HepG2 (cell line): ENCODE measurements at regions not wholly inside any gene's neighbourhood (a gene's known extent, or its start where the extent isn't known, plus 50 kb on each side); places are given as distances from the start of the nearest gene placed in this dataset.

Experiments used
- ATAC-seq: fragments of 200-7000 bp; cut with Tn5 transposase; 3 replicates; pipeline ENCODE4 v1.9.1; 2020; ENCODE audit warnings: mild to moderate bottlenecking, moderate library complexity
- BruUV-seq: library from RNA; stranded (reverse); fragments of 400-500 nt; replicated peaks from 2 replicates; lab custom pipeline; 2021; lab: Mats Ljungman, UMichigan
- CTCF ChIA-PET: fragments of 300-600 bp; formaldehyde crosslinking; extraction: SDS; loops from one replicate; lab custom pipeline; 2021; ENCODE audit warnings: low total read pairs, inconsistent platforms, low intra/inter-chr PET ratio; lab: Yijun Ruan, JAX
- POLR2A ChIA-PET: fragments of 350-600 bp; sonication (Branson Sonifier 250); formaldehyde crosslinking; loops from one replicate; lab custom pipeline; 2020; ENCODE audit warnings: antibody characterized with exemption, inconsistent platforms; lab: Yijun Ruan, JAX
- DNase-seq: peaks from one replicate; pipeline ENCODE4 v3.0.0-alpha.2; 2015; ENCODE audit warnings: low spot score
- FAIRE-seq: peaks from 3 replicates; lab custom pipeline; 2011; peaks lifted over from hg19 to GRCh38; lab: Jason Lieb, UNC
- H2AFZ ChIP-seq: one replicate; pipeline ENCODE4 v1.6.1; 2011; ENCODE audit warnings: low read length, inconsistent platforms
- H3K27ac ChIP-seq: fragments of 300-600 bp; 3 replicates; pipeline ENCODE4 v1.8.0; 2011; ENCODE audit warnings: mixed run types, mild to moderate bottlenecking, mixed read lengths, low read length, inconsistent platforms; ENCODE audit not compliant: insufficient read depth; ENCODE audit errors: extremely low read length
- H3K27me3 ChIP-seq, 2 experiments: fragments of 200-600 bp in 1 of 2; 2 replicates in 1 of 2; 3 replicates in 1 of 2; pipeline versions ENCODE4 v1.6.0 to v1.8.0; 2011; ENCODE audit warnings: low read length in 2 of 2, mild to moderate bottlenecking in 2 of 2, moderate library complexity in 2 of 2, inconsistent platforms in 1 of 2; ENCODE audit not compliant: insufficient read depth in 2 of 2, control insufficient read depth in 1 of 2
- H3K36me3 ChIP-seq, 2 experiments: fragments of 200-600 bp in 1 of 2; replicated peaks in 1 of 2; 2 replicates in 1 of 2; 3 replicates in 1 of 2; pipeline versions ENCODE4 v1.5.1 to v1.8.0; 2011; ENCODE audit warnings: low read length in 2 of 2, inconsistent platforms in 1 of 2; ENCODE audit not compliant: insufficient read depth in 2 of 2, control insufficient read depth in 1 of 2
- H3K4me1 ChIP-seq: 2 replicates; pipeline ENCODE4 v1.5.1; 2012; ENCODE audit warnings: low read length, inconsistent platforms; ENCODE audit not compliant: insufficient read depth
- H3K4me2 ChIP-seq: 2 replicates; pipeline ENCODE4 v1.6.0; 2011; ENCODE audit warnings: low read depth, low read length, inconsistent platforms
- H3K4me3 ChIP-seq, 3 experiments: fragments of 200-600 bp in 1 of 3; sonication (generic), shearing (Covaris generic) in 1 of 3; replicated peaks in 1 of 3; 2 replicates each; pipeline ENCODE4 v1.5.1; 2011 to 2016; ENCODE audit warnings: low read length in 3 of 3, inconsistent platforms in 2 of 3, low read depth in 2 of 3, mild to moderate bottlenecking in 2 of 3, control low read depth in 1 of 3, mixed read lengths in 1 of 3; ENCODE audit not compliant: insufficient read depth in 1 of 3
- H3K79me2 ChIP-seq: one replicate; pipeline ENCODE4 v1.6.1; 2011; ENCODE audit warnings: low read length, inconsistent platforms; ENCODE audit not compliant: insufficient read depth
- H3K9ac ChIP-seq: 2 replicates; pipeline ENCODE4 v1.6.0; 2011; ENCODE audit warnings: mild to moderate bottlenecking, low read depth, low read length, inconsistent platforms; ENCODE audit not compliant: insufficient read depth
- H3K9me3 ChIP-seq: 2 replicates; pipeline ENCODE4 v1.5.1; 2012; ENCODE audit warnings: mild to moderate bottlenecking, low read length
- H4K20me1 ChIP-seq: 2 replicates; pipeline ENCODE4 v1.6.0; 2011; ENCODE audit warnings: inconsistent platforms, mild to moderate bottlenecking, low read length, moderate library complexity; ENCODE audit not compliant: insufficient read depth
- BRCA1 ChIP-seq: sonication (generic); formaldehyde crosslinking; IDR thresholded peaks from 2 replicates; pipeline ENCODE4 v1.4.0; 2020; ENCODE audit warnings: missing genetic modification reagents
- HOXA9 ChIP-seq: sonication (generic); formaldehyde crosslinking; IDR thresholded peaks from 2 replicates; pipeline ENCODE4 v1.8.1; 2022; ENCODE audit warnings: missing genetic modification reagents, mild to moderate bottlenecking, moderate library complexity, borderline replicate concordance
- JARID2 ChIP-seq: sonication (generic); formaldehyde crosslinking; IDR thresholded peaks from 2 replicates; pipeline ENCODE4 v1.8.1; 2023; ENCODE audit warnings: missing genetic modification reagents, inconsistent platforms; ENCODE audit not compliant: insufficient replicate concordance
- KDM3A ChIP-seq: IDR thresholded peaks from 2 replicates; pipeline ENCODE4 v1.6.1; 2018; ENCODE audit warnings: low read depth, missing compliant biosample characterization
- MIER3 ChIP-seq: IDR thresholded peaks from 2 replicates; pipeline ENCODE4 v1.6.1; 2016; ENCODE audit warnings: missing compliant biosample characterization, borderline replicate concordance
- NR2C2 ChIP-seq: sonication (generic); formaldehyde crosslinking; IDR thresholded peaks from 2 replicates; pipeline ENCODE4 v1.4.0; 2020; ENCODE audit warnings: missing genetic modification reagents, mild to moderate bottlenecking, moderate library complexity, borderline replicate concordance
- NRL ChIP-seq: sonication (generic); formaldehyde crosslinking; IDR thresholded peaks from 2 replicates; pipeline ENCODE4 v1.5.0; 2020; ENCODE audit warnings: missing genetic modification reagents, mild to moderate bottlenecking, moderate library complexity, borderline replicate concordance
- RFX1 ChIP-seq: fragments of 450-650 bp; IDR thresholded peaks from 2 replicates; pipeline ENCODE4 v1.6.1; 2017
- SMAD9 ChIP-seq: sonication (generic); formaldehyde crosslinking; IDR thresholded peaks from 2 replicates; pipeline ENCODE4 v1.5.1; 2020; ENCODE audit warnings: mild to moderate bottlenecking, missing genetic modification reagents
- TCF7 ChIP-seq: sonication (generic); IDR thresholded peaks from 2 replicates; pipeline ENCODE4 v1.6.1; 2016; ENCODE audit warnings: antibody characterized with exemption, low read depth
- ZNF724P ChIP-seq: sonication (generic); formaldehyde crosslinking; IDR thresholded peaks from 2 replicates; pipeline ENCODE4 v1.8.0; 2022; ENCODE audit warnings: missing genetic modification reagents, borderline replicate concordance
- ZNF772 ChIP-seq: sonication (generic); formaldehyde crosslinking; IDR thresholded peaks from 2 replicates; pipeline ENCODE4 v1.5.0; 2020; ENCODE audit warnings: mild to moderate bottlenecking, missing genetic modification reagents
- ZNF839 ChIP-seq: sonication (generic); formaldehyde crosslinking; IDR thresholded peaks from 2 replicates; pipeline ENCODE4 v1.4.0; 2020; ENCODE audit warnings: missing genetic modification reagents, mild to moderate bottlenecking, borderline replicate concordance
- WGBS: methylation state at CpG from one replicate; pipeline ENCODE4 v1.1.6; 2017; ENCODE audit warnings: low lambda C conversion rate; 5-methylcytosine and 5-hydroxymethylcytosine counted together
- in situ Hi-C: cut with HindIII; loops from 2 replicates; pipeline ENCODE4 v1.10.0; 2017; ENCODE audit warnings: low pct_unique_long_range_greater_than_20kb; ENCODE audit not compliant: extremely low pct_ligation_motif_present
- intact Hi-C: fragments of 100-400 bp; cut with micrococcal nuclease; formaldehyde crosslinking; loops from one replicate; pipeline ENCODE4 v1.10.0; 2022; ENCODE audit not compliant: unreplicated experiment
- TF ChIP-seq, protein P1 (sequence below): sonication (generic); formaldehyde crosslinking; IDR thresholded peaks from 2 replicates; pipeline ENCODE4 v1.4.0; 2020; ENCODE audit warnings: missing genetic modification reagents, borderline replicate concordance
- TF ChIP-seq, protein P2 (sequence below): sonication (generic); formaldehyde crosslinking; IDR thresholded peaks from 2 replicates; pipeline ENCODE4 v1.5.0; 2020; ENCODE audit warnings: missing genetic modification reagents

DNA sequence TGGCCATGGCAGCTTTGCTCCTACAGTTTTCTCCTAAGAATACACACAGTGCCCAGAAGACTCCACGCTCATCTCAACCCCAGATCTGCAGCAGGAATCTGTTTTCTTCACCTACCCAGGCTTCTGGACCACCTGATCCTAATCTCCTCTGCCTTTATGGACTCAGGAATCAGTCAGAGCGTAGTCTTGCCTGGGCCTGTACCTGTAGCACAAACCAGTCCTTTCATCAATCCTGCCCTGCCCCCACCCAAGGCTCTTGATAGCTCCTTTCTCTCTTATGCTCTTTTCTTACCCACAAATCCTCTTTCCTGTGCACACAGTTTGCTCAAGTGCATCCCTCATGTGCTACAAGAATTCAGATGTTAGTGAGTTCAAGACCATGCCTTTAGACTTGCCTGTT lies 89.7 kb downstream of the ZNF718 start:
- no TSS peak for BruUV-seq
- ChIA-PET CTCF (no interaction called here), POLR2A (no interaction called here)
- Histone ChIP-seq H3K4me3 (no peak overlapping the region), H3K36me3 (no peaks in the 10 kb centered on the region), H3K79me2 (no peaks in the 10 kb centered on the region), H3K9ac (no peak overlapping the region), H2AFZ (no peak overlapping the region), H3K27me3 (no peaks in the 10 kb centered on the region), H3K27ac (no peak overlapping the region), H4K20me1 (no peaks in the 10 kb centered on the region), H3K4me1 (no peaks in the 10 kb centered on the region), H3K4me2 (no peak overlapping the region), H3K9me3 (peaks cover 91% of the 10 kb centered on the region)
- no peak for ATAC-seq
- intact Hi-C loops: no loop called here
- FAIRE-seq: no peak
- DNase-seq: no peak
- in situ Hi-C loops: no loop called here
- WGBS: 0% methylated on average over 2 of the region's 2 CpGs
- TF ChIP-seq ZNF724P (CRISPR knock-in tag) (no peak), MIER3 (CRISPR knock-in tag) (no peak), JARID2 (no peak), ZNF839 (no peak), HOXA9 (CRISPR knock-in tag) (no peak), TCF7 (no peak), RFX1 (no peak), ZNF772 (CRISPR knock-in tag) (no peak), NR2C2 (no peak), BRCA1 (CRISPR knock-in tag) (no peak), NRL (CRISPR knock-in tag) (no peak), KDM3A (CRISPR knock-in tag) (no peak), SMAD9 (CRISPR knock-in tag) (no peak)
- TF ChIP-seq, protein P1, sequence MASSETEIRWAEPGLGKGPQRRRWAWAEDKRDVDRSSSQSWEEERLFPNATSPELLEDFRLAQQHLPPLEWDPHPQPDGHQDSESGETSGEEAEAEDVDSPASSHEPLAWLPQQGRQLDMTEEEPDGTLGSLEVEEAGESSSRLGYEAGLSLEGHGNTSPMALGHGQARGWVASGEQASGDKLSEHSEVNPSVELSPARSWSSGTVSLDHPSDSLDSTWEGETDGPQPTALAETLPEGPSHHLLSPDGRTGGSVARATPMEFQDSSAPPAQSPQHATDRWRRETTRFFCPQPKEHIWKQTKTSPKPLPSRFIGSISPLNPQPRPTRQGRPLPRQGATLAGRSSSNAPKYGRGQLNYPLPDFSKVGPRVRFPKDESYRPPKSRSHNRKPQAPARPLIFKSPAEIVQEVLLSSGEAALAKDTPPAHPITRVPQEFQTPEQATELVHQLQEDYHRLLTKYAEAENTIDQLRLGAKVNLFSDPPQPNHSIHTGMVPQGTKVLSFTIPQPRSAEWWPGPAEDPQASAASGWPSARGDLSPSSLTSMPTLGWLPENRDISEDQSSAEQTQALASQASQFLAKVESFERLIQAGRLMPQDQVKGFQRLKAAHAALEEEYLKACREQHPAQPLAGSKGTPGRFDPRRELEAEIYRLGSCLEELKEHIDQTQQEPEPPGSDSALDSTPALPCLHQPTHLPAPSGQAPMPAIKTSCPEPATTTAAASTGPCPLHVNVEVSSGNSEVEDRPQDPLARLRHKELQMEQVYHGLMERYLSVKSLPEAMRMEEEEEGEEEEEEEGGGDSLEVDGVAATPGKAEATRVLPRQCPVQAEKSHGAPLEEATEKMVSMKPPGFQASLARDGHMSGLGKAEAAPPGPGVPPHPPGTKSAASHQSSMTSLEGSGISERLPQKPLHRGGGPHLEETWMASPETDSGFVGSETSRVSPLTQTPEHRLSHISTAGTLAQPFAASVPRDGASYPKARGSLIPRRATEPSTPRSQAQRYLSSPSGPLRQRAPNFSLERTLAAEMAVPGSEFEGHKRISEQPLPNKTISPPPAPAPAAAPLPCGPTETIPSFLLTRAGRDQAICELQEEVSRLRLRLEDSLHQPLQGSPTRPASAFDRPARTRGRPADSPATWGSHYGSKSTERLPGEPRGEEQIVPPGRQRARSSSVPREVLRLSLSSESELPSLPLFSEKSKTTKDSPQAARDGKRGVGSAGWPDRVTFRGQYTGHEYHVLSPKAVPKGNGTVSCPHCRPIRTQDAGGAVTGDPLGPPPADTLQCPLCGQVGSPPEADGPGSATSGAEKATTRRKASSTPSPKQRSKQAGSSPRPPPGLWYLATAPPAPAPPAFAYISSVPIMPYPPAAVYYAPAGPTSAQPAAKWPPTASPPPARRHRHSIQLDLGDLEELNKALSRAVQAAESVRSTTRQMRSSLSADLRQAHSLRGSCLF (CRISPR knock-in tag): no peak
- TF ChIP-seq, protein P2, sequence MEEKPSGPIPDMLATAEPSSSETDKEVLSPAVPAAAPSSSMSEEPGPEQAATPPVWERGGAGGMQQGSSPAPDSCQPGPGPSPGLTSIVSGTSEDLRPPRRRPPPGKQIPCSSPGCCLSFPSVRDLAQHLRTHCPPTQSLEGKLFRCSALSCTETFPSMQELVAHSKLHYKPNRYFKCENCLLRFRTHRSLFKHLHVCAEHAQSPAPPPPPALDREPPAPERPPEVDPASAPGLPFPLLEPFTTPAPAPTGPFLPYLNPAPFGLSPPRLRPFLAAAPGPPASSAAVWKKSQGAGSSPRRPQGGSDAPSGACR: no peak
- TF ChIP-seq, all 625 proteins: peak for 0
